Activated CD8-positive, alpha-beta T cell treated with anti-CD3 and anti-CD28 coated beads, Interleukin-2, amount 10 ng/mL, durations not matched to agents 7 days and 5 days (primary cell): ENCODE measurements at regions not wholly inside any gene's neighbourhood (a gene's known extent, or its start where the extent isn't known, plus 50 kb on each side); places are given as distances from the start of the nearest gene placed in this dataset.
"Not testable (repeated sequence)": the region's sequence is repeated elsewhere in the genome, so short reads cannot be mapped to it uniquely, and the experiment has no call there.

Source experiments
- ATAC-seq: fragments of 150-1000 bp; cut with Tn5 transposase; one replicate; pipeline ENCODE4 v1.10.0; 2021; ENCODE audit warnings: moderate library complexity
- CTCF ChIA-PET: fragments of 350-600 bp; sonication (Branson Sonifier 250); formaldehyde crosslinking; loops from one replicate; lab custom pipeline; 2021; ENCODE audit warnings: antibody characterized with exemption; lab: Charles Lee
- POLR2A ChIA-PET: fragments of 350-600 bp; sonication (Branson Sonifier 250); formaldehyde crosslinking; loops from one replicate; lab custom pipeline; 2021; ENCODE audit warnings: antibody characterized with exemption; lab: Charles Lee
- DNase-seq: peaks from one replicate; pipeline ENCODE4 v3.0.0-alpha.2; 2020
- H3K27ac Mint-ChIP-seq: one replicate; pipeline ENCODE4 v1.8.0; 2021; ENCODE audit warnings: mild to moderate bottlenecking, mixed read lengths
- H3K27me3 Mint-ChIP-seq: one replicate; pipeline ENCODE4 v1.8.0; 2021; ENCODE audit warnings: low read depth, mixed read lengths
- H3K36me3 Mint-ChIP-seq: one replicate; pipeline ENCODE4 v1.8.0; 2021; ENCODE audit warnings: low read depth, mixed read lengths
- H3K4me1 Mint-ChIP-seq: one replicate; pipeline ENCODE4 v1.8.0; 2021; ENCODE audit warnings: low read depth, mixed read lengths
- H3K4me3 Mint-ChIP-seq: one replicate; pipeline ENCODE4 v1.8.0; 2021; ENCODE audit warnings: mild to moderate bottlenecking, mixed read lengths
- H3K9me3 Mint-ChIP-seq: one replicate; pipeline ENCODE4 v1.8.0; 2022; ENCODE audit warnings: mixed read lengths; ENCODE audit not compliant: insufficient read depth

GRCh38 chr11:100593291-100593690 lies 93.8 kb upstream of the ARHGAP42 start:
- Mint-ChIP-seq H3K4me1 (no peaks in the 10 kb centered on the region), H3K27me3 (no peaks in the 10 kb centered on the region), H3K4me3 (no peak overlapping the region), H3K9me3 (no peaks in the 10 kb centered on the region), H3K27ac (no peak overlapping the region), H3K36me3 (no peaks in the 10 kb centered on the region)
- ATAC-seq (no peak), DNase-seq (no peak)
- ChIA-PET POLR2A (no interaction called here), CTCF (no interaction called here)

GRCh38 chr11:100594320-100594719 lies 92.8 kb upstream of the ARHGAP42 start:
- Mint-ChIP-seq H3K36me3 (no peaks in the 10 kb centered on the region), H3K4me1 (no peaks in the 10 kb centered on the region), H3K4me3 (no peak overlapping the region), H3K9me3 (no peaks in the 10 kb centered on the region), H3K27me3 (no peaks in the 10 kb centered on the region), H3K27ac (no peak overlapping the region)
- CTCF ChIA-PET, result no interaction called here
- no peak for DNase-seq
- no peak for ATAC-seq
- POLR2A ChIA-PET, result no interaction called here

- DNase-seq (no peak), ATAC-seq (no peak)
- no peak overlapping the region for H3K27ac Mint-ChIP-seq
- no peaks in the 10 kb centered on the region for H3K27me3 Mint-ChIP-seq
- ChIA-PET POLR2A (no interaction called here), CTCF (no interaction called here)
- H3K4me3 Mint-ChIP-seq, result no peak overlapping the region
- H3K4me1 Mint-ChIP-seq, result no peaks in the 10 kb centered on the region
- H3K9me3 Mint-ChIP-seq, result no peaks in the 10 kb centered on the region
- H3K36me3 Mint-ChIP-seq, result no peaks in the 10 kb centered on the region
Observed at GRCh38 chr11:100600941-100601340, 86.1 kb upstream of the ARHGAP42 start.

GRCh38 chr11:100602716-100603115 lies 84.4 kb upstream of the ARHGAP42 start:
- POLR2A ChIA-PET, result no interaction called here
- no peak for ATAC-seq
- Mint-ChIP-seq H3K27me3 (no peaks in the 10 kb centered on the region), H3K4me3 (no peak overlapping the region), H3K4me1 (no peaks in the 10 kb centered on the region), H3K36me3 (no peaks in the 10 kb centered on the region), H3K9me3 (no peaks in the 10 kb centered on the region), H3K27ac (no peak overlapping the region)
- DNase-seq, result no peak
- CTCF ChIA-PET, result interaction anchor here (0.6 kb wide), 1 partner anchor 651 kb away, joined by 3 read pairs; no protein-coding TSS in a partner anchor

- H3K9me3 Mint-ChIP-seq, POLR2A ChIA-PET, H3K4me3 Mint-ChIP-seq, H3K27me3 Mint-ChIP-seq, ATAC-seq, H3K36me3 Mint-ChIP-seq, H3K27ac Mint-ChIP-seq, CTCF ChIA-PET, DNase-seq, H3K4me1 Mint-ChIP-seq: not testable (repeated sequence)
Observed at GRCh38 chr11:100607761-100608160, 79.3 kb upstream of the ARHGAP42 start.

- Mint-ChIP-seq H3K27me3 (no peaks in the 10 kb centered on the region), H3K4me3 (no peak overlapping the region), H3K4me1 (no peaks in the 10 kb centered on the region), H3K36me3 (no peaks in the 10 kb centered on the region), H3K27ac (no peak overlapping the region), H3K9me3 (no peaks in the 10 kb centered on the region)
- ChIA-PET CTCF (no interaction called here), POLR2A (no interaction called here)
- ATAC-seq (no peak), DNase-seq (no peak)
Observed at GRCh38 chr11:100612766-100613165, 74.3 kb upstream of the ARHGAP42 start.

- ChIA-PET CTCF (no interaction called here), POLR2A (no interaction called here)
- H3K4me3 Mint-ChIP-seq, result no peak overlapping the region
Observed at GRCh38 chr11:100618914-100619313, 68.2 kb upstream of the ARHGAP42 start.

GRCh38 chr11:100619484-100619883 lies 67.6 kb upstream of the ARHGAP42 start:
- DNase-seq, result no peak
- H3K4me3 Mint-ChIP-seq, result no peak overlapping the region
- ChIA-PET POLR2A (no interaction called here), CTCF (no interaction called here)
- no peaks in the 10 kb centered on the region for H3K27me3 Mint-ChIP-seq
- no peak for ATAC-seq
- H3K36me3 Mint-ChIP-seq, result no peaks in the 10 kb centered on the region
- H3K4me1 Mint-ChIP-seq, result no peaks in the 10 kb centered on the region
- peaks cover 4% of the 10 kb centered on the region for H3K9me3 Mint-ChIP-seq
- H3K27ac Mint-ChIP-seq, result no peak overlapping the region

More at GRCh38 chr11:100618914-100619313, 68.2 kb upstream of the ARHGAP42 start:
- Mint-ChIP-seq H3K36me3 (no peaks in the 10 kb centered on the region), H3K9me3 (peaks cover 4% of the 10 kb centered on the region), H3K4me1 (no peaks in the 10 kb centered on the region), H3K27ac (no peak overlapping the region), H3K27me3 (no peaks in the 10 kb centered on the region)
- DNase-seq, result no peak
- ATAC-seq, result no peak

GRCh38 chr11:100622404-100622803 lies 64.7 kb upstream of the ARHGAP42 start:
- POLR2A ChIA-PET, result no interaction called here
- no peak overlapping the region for H3K4me3 Mint-ChIP-seq
- no peaks in the 10 kb centered on the region for H3K36me3 Mint-ChIP-seq
- H3K27me3 Mint-ChIP-seq, result no peaks in the 10 kb centered on the region
- CTCF ChIA-PET, result no interaction called here
- peaks cover 4% of the 10 kb centered on the region for H3K9me3 Mint-ChIP-seq
- H3K4me1 Mint-ChIP-seq, result no peaks in the 10 kb centered on the region
- DNase-seq, result no peak
- ATAC-seq, result no peak
- no peak overlapping the region for H3K27ac Mint-ChIP-seq

- Mint-ChIP-seq H3K4me3 (no peak overlapping the region), H3K27me3 (no peaks in the 10 kb centered on the region), H3K9me3 (peaks cover 4% of the 10 kb centered on the region), H3K4me1 (no peaks in the 10 kb centered on the region), H3K36me3 (no peaks in the 10 kb centered on the region), H3K27ac (no peak overlapping the region)
- ATAC-seq (no peak), DNase-seq (no peak)
- ChIA-PET CTCF (no interaction called here), POLR2A (no interaction called here)
Observed at GRCh38 chr11:100624346-100624745, 62.7 kb upstream of the ARHGAP42 start.

GRCh38 chr11:100625041-100625440 lies 62.0 kb upstream of the ARHGAP42 start:
- POLR2A ChIA-PET, result no interaction called here
- Mint-ChIP-seq H3K27ac (no peak overlapping the region), H3K36me3 (no peaks in the 10 kb centered on the region), H3K4me3 (no peak overlapping the region), H3K9me3 (peaks cover 4% of the 10 kb centered on the region), H3K27me3 (no peaks in the 10 kb centered on the region), H3K4me1 (no peaks in the 10 kb centered on the region)
- DNase-seq, result no peak
- CTCF ChIA-PET, result no interaction called here
- no peak for ATAC-seq

GRCh38 chr11:100629671-100630070 lies 57.4 kb upstream of the ARHGAP42 start:
- no peak overlapping the region for H3K4me3 Mint-ChIP-seq
- H3K9me3 Mint-ChIP-seq, result no peaks in the 10 kb centered on the region
- POLR2A ChIA-PET, result no interaction called here
- CTCF ChIA-PET, result interaction anchor here (0.7 kb wide), 1 partner anchor 14 kb away, joined by 3 read pairs; no protein-coding TSS in a partner anchor
- H3K27me3 Mint-ChIP-seq, result no peaks in the 10 kb centered on the region
- no peak for DNase-seq
- H3K27ac Mint-ChIP-seq, result no peak overlapping the region
- H3K4me1 Mint-ChIP-seq, result no peaks in the 10 kb centered on the region
- ATAC-seq, result no peak
- H3K36me3 Mint-ChIP-seq, result no peaks in the 10 kb centered on the region

- no peaks in the 10 kb centered on the region for H3K27me3 Mint-ChIP-seq
- H3K4me3 Mint-ChIP-seq, result no peak overlapping the region
- no peaks in the 10 kb centered on the region for H3K9me3 Mint-ChIP-seq
- ChIA-PET POLR2A (no interaction called here), CTCF (no interaction called here)
- H3K4me1 Mint-ChIP-seq, result no peaks in the 10 kb centered on the region
- no peak overlapping the region for H3K27ac Mint-ChIP-seq
- no peak for DNase-seq
- ATAC-seq, result no peak
- H3K36me3 Mint-ChIP-seq, result no peaks in the 10 kb centered on the region
Observed at GRCh38 chr11:100630898-100631297, 56.2 kb upstream of the ARHGAP42 start.
